RPMI7951 (cell line): ENCODE measurements at regions not wholly inside any gene's neighbourhood (a gene's known extent, or its start where the extent isn't known, plus 50 kb on each side); places are given as distances from the start of the nearest gene placed in this dataset.
A peak's percentile ranks its signal among the peaks of the same experiment; 100 is the strongest.

Experiments
- DNase-seq: peaks from one replicate; pipeline ENCODE4 v3.0.0-alpha.2; 2012; ENCODE audit warnings: low read depth

DNA sequence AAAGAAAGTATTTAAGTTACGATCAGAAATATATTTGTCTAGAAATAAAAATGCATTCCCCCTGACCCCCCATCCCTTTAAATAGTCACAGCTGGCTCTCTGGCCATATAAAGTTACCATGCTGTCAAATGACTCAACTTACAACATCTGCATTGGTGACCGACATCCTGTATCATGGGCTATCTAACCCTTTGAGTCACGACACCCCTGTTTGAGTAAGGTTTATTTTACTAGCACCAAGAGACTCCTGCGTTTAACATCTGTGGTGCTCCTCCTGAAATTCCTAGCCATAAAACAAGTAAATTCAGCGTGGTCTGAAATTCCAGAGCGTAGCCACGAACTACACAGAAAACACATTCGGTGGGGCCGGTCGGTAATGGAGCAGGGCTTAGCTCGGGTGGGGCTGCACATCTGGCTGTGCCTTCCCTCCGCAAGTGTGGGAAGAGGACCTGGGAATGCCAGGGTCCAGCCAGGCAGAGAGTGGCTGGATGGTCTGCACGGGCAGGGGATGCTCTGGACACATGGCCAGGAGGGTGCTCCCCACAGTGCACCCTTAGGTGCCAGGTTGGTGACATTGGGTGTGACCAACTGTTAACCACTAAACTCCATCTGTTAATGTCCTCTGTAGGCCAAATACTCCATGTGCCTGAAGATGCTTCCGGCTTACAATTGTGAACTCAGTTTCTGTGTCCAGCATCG, 53.0 kb upstream of the CLDN14 start:
- DNase-seq: peak; percentile 28

DNA sequence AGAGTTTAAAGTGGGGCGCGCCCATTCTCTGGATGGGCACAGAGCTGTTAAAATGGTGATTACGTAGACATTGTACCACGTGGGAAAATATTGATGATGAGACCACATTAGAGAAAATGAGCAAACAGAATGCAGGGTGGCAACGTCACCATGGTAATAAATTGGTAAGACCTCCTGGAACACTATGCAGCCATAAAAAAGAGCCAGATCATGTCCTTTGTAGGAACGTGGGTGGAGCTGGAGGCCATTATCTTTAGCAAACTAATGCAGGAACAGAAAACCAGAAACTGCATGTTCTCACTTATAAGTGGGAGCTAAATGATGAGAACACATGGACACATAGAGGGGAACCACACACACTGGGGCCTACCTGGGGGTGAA, 53.5 kb upstream of the CLDN14 start:
- DNase-seq: no peak

GRCh38 chr21:36534656-36535055, 54.7 kb upstream of the CLDN14 start:
- no peak for DNase-seq

GRCh38 chr21:36535618-36536241, 55.8 kb upstream of the CLDN14 start:
- DNase-seq: no peak

- no peak for DNase-seq
Measured at GRCh38 chr21:36538761-36539160, 58.8 kb upstream of the CLDN14 start.

DNA sequence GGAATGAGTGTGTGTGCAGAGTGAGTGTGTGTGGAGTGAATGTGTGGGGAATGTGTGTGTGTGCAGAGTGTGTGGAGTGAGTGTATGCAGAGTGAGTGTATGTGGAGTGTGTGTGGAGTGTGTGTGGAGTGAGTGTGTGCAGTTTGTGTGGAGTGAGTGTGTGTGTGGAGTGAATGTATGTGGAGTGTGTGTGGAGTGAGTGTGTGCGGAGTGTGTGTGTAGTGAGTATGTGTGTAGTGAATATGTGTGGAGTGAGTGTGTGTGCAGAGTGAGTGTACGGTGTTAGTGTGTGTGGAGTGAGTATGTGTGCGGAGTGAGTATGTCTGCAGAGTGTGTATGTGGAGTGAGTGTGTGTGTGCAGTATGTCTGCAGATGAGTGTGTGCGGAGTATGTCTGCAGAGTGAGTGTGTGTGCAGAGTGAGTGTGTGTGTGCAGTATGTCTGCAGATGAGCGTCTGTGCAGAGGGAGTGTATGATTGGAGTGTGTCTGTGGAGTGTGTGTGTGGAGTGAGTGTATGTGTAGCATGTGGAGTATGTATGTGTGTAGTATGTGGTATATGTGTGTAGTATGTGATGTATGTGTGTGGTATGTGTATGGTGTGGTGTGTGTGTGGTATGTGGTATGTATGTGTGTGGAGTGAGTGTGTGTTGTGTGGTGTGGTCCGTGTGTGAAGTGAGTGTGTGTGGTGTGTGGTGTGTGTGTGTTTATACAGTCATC, 59.7 kb upstream of the CLDN14 start:
- no peak for DNase-seq

GRCh38 chr21:36540700-36541099, 60.8 kb upstream of the CLDN14 start:
- no peak for DNase-seq

GRCh38 chr21:36541721-36542139, 61.8 kb upstream of the CLDN14 start:
- no peak for DNase-seq

DNA sequence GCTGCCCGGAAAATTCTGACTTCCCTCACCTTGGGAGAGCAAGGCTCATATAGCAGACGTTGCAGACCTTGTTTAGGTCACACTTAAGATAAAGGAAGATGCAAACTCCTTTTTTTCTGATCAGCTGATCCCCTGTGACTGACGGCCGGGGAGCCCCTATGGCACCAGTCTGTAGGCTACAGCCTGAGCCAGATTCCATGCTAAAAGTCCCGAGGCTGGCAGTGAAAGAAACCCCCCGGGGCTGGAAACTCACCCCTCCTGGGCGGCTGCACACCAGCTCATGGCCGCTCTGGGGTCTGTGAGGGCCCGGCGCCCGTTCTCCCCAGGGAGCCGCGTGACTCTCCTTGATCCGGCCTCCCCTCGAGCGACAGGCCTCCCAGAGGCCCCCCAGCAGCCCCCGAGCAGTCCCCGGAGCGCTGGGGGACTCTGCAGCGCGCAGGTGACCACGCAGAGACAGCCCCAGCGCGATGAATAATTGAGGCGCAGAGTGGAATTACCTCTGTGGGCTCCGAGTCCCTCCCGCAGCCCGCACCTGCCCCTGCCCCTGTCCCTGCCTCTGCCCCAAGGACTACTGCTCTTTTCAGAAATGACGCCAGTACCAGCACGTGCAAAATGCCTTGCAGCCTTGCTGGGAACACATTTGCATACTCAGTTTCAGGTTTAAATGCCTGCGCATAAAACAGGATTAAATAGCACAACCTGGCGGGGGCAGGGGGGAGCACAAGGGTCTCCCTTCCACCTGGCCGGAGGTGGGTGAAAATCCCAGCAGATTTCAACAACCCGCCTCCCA, 62.6 kb upstream of the CLDN14 start:
- no peak for DNase-seq

- DNase-seq: no peak
Measured at GRCh38 chr21:36543924-36544323, 64.0 kb upstream of the CLDN14 start.

DNA sequence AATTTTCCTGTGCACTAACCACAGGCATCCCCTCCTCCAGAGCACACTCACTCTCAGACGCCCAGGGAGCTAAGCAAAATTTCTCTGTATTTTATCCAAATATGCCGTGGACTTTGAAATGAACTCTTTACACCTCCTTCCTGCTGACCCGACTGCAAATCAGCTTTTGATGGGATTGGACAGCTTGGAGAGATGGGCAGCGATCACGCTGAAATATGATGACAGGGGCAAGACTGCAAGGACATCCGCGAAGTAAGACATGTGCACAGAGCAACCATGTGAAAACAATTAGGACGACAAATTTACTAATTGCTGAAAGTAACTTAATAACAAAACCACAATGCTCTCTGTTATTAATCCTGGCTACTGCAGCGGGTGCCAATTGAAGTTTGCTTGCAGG, 64.6 kb upstream of the CLDN14 start:
- DNase-seq: no peak

- no peak for DNase-seq
Measured at GRCh38 chr21:36545776-36546511, 66.0 kb upstream of the CLDN14 start.

DNA sequence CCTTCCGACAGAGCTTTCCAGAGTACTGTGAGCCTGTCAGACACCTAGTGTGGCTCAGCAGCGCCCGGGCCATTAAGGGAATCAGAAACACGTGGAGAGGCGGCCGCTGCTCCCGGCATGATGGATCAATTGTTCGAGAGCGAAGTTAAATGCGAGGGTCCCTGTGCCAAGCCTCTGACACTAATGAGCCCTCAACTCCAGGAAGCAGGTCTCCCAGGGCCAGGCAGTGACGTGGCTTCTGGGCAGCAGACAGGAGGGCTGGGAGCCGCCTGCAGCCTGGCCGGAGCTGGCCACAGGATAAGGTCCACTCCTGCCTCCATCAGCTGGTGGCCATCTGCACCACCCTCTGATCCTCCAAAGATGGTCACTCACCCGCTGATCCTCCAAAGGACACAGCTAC, 67.5 kb upstream of the CLDN14 start:
- no peak for DNase-seq

DNA sequence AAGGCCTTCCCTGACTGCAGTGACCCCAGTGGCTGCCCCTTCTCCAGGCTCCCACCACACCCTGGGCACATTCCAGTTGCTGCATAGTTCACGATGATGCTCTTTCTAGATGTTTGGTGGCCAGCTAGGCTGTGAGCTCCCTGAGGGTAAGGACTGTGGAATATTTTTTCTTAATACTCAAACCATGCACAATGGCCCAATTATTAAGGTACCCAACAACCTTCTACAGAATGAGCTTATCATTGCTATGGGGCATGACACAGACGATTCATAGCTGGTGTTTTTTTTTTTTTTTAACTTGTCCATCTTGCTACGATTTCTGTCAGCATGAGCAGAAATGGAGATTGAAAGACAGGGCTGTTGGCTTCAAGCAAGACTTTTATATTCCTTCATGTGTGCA, 68.9 kb upstream of the CLDN14 start:
- DNase-seq: peak; percentile 3

DNA sequence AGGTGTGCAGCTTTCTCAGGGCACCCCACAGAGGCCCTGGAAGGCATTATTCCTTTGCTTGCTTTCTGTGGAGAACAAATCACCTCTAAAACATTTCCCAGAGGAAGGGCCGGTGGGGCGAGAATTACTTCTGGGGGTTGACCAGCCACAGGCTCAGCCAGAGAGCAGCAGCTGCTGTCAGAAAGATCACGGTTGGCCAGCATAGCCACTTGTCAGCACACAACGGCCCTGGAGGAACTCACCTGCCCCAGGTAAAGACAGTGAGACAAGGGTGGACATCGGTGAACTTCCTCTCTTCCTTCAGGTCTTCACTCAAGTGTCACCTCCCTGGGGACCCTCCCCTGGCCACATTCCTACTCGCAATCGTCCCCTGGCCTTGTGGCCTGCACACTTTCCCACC, 69.5 kb upstream of the CLDN14 start:
- no peak for DNase-seq

DNA sequence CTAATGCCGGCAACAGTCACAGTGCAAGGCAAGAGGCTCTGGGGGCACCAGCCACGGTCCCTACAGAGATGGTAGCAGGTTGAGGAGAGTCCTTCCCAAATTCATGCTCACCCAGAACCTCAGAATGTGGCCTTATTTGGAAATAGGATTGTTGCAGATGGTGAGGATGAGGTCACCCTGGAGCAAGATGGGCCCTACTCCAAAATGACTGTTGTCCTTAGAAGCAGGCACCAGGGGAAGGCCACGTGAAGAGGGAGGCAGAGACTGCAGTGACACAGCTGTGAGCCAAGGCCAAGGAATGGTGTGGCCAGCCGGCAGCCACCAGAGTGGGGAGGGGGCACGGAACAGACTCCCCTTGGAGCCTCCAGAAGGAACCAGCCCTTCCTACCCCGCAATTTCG, 70.8 kb upstream of the CLDN14 start:
- peak; percentile 2 for DNase-seq

DNA sequence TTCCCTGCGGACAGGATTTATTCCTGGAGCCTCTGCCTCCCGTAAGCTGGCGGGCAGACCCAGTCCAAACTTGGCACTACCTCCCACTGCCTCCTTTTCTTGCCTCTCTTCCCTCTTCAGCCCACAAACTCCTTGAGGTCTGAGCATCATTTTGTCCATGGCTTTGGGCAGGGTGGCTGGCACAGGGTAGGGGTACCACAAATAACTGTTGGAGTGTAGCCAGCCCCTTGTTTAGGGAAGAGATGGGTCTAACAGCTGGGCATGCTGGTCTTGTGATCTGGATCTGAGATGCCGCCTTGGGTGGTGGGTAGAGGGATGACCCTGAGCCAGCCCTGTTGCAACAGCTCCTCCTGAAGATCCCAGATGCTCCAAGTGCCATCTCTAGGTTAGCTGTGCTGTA, 71.4 kb upstream of the CLDN14 start:
- DNase-seq: no peak

DNA sequence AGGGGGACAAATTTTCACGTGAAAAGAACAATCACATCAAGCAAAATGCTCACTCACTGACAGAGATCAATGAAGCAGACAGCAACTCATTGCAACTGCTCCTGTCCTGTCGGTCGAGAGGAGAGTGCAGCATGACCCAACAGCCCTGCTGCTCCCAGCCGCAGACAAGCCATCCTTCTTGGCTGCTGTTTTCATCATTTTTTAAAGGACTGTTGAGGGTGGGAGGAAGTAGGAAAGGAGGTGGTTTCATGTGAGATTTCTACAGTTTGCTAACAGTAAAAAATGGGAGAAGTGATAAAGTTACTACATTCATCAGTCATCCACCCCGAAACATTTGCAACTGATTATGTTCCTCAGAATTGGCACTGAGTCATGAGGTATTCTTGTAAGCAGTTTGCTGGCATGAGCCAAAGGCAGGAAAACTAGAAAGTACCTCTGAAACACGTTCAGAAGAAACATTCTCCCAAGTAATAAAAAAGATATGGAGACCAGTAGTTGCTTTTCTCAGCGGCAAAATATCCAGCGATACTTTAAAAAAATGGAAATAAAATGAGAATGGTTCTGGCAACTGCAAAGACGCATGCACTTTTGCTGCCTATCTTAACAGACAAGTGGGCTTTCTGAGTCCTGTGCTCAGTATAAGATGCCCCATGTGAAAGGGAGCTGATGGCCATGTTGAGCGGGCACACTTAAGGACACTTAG, 72.0 kb upstream of the CLDN14 start:
- DNase-seq: peak; percentile 65

DNA sequence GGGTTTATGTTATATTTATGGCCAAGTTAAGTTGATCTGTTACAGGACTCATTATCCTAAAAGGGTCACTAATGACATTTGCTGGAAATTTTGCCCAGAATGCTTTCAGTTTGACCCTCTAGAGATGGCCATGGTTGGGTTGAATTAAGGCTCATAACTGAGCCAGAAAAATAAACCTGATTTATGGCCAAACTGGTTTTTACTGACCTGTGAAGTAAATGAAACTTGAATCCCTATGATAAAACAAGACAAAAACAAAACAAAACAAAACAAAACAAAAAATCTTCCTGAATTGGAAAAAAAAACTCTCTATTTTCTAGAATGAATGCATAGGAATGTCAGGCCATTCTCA, 72.5 kb upstream of the CLDN14 start:
- no peak for DNase-seq

DNA sequence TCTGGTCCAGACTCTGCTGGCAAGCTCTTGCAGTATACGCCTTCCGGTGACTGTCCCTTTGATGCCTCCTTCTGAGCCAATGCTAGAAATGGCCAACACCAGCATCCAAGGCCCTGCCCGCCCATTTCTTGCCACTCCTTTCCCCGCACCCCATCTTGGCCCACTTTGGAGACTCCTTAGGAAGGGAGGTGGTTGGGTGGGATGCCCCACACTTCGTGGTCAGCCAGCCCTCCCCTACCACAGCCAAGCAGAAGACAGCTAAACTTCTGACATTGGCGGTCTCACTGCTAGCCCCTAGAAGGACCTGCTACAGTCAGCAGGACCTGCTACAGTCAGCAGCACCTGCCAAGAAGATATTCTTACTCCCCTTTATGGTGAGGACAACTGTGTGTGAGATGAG, 73.5 kb upstream of the CLDN14 start:
- no peak for DNase-seq
